CD4-positive, alpha-beta T cell treated with Interleukin-2 at 100 ng/mL for 4 hours (primary cell): ENCODE measurements at regions not wholly inside any gene's neighbourhood (a gene's known extent, or its start where the extent isn't known, plus 50 kb on each side); places are given as distances from the start of the nearest gene placed in this dataset.
"Not testable (repeated sequence)": the region's sequence is repeated elsewhere in the genome, so short reads cannot be mapped to it uniquely, and the experiment has no call there.

Experiments
- DNase-seq: peaks from one replicate; pipeline ENCODE4 v3.0.0-alpha.2; 2020; ENCODE audit warnings: low spot score

DNA sequence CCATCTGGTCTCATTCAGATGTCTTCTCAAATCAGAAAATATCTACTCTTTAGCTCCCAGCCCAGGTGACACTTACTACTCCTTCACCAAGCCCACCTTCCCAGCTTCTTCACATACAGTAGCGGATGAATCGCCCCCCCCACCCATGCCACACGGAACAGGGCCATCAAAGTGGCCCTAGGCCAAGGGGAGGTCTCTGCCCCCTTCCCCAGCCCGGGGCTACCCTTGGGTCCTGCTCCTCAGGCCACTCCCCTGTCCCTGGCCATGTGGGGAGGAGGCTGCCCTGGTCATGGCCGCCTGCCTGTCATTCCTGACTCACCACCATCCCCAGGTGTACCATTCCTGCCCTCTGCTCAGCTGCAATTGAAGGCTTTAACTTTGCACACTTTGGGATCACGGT is 142.8 kb downstream of the NECTIN1 start:
- DNase-seq, result no peak

GRCh38 chr11:119585043-119585781 is 143.8 kb downstream of the NECTIN1 start:
- no peak for DNase-seq

- no peak for DNase-seq
Measured at GRCh38 chr11:119584193-119585042, 144.6 kb downstream of the NECTIN1 start.

GRCh38 chr11:119583585-119583984 is 145.4 kb downstream of the NECTIN1 start:
- DNase-seq, result no peak

GRCh38 chr11:119581396-119581795 is 147.6 kb downstream of the NECTIN1 start:
- not testable (repeated sequence) for DNase-seq

DNA sequence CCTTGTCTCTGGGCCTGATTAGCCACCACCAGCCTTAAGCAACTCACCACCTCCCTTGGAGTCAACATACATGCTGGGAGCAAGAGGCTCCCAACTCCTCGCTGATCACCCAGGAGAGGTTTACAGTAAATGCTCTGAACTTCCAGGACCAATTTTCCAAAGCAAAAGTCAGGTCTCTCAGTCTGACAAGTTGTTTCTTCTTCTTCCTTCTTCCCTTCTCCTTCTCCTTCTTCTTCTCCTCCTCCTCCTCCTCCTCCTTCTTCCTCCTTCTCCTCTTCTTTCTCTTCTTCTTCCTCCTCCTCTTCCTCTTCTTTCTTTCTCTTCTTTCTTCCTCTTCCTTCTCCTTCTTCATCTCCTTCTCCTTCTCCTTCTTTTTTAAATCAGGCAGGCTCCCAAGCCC is 148.2 kb downstream of the NECTIN1 start:
- no peak for DNase-seq

DNA sequence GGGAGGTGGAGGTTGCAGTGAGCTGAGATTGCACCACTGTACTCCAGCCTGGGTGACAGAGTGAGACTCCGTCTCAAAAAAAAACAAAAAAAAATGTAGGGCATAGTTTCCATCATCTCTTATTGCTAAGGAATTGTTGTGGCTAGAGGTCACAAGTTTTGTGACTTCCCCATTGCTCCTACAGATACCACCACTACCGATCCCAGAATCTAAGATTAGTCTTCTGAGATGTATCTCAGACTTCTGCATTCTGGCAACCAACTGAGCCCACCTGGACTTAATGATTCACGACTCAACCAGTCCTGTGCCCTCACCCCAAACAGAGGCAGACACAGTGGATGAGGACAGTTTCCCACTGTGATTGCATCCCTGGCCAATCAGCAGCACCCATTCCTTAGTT is 148.9 kb downstream of the NECTIN1 start:
- DNase-seq, result no peak

- DNase-seq, result no peak
Measured at GRCh38 chr11:119578521-119579191, 150.3 kb downstream of the NECTIN1 start.

GRCh38 chr11:119573858-119574257 is 150.9 kb upstream of the THY1 start:
- DNase-seq, result no peak

- DNase-seq, result no peak
Measured at GRCh38 chr11:119572481-119573424, 149.8 kb upstream of the THY1 start.

DNA sequence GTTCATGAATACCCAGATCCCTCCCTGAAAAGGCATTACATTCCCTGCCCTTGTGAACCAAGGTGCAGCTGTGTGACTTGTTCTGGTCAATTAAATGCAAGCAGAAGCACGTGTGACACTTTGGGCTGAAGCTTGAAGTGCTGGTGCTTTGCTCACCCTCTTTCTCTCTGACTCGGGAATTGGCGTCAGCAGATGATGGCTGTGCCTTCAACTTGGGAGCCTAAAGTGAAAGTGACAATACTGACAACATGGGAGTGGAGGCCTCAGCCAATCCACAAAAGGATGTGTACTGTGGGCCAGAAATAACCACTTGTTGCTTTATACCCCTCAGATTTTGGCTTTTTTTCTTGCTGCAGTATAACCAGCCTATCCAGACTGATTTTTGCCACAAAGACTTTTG is 148.3 kb upstream of the THY1 start:
- no peak for DNase-seq

GRCh38 chr11:119567688-119568582 is 145.0 kb upstream of the THY1 start:
- DNase-seq, result no peak

DNA sequence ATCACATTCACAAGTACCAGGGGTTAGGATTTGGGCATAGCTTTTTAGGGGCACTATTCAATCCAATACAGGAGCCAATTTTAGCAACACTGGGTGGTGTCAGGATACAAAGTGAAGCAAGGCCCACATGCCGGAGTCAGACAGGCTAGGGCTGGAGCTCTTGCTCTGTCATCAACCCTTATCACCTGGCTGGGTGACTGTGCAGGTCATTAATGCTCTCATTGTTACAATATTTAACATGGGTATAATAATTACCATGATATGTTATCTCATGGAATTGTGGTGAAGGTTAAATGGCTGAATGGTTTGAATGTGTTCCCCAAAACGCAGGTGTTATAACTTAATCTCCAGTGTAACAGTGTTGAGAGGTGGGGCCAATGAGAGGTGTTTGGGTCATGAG is 143.3 kb upstream of the THY1 start:
- DNase-seq, result no peak

GRCh38 chr11:119565693-119566092 is 142.7 kb upstream of the THY1 start:
- not testable (repeated sequence) for DNase-seq

- no peak for DNase-seq
Measured at GRCh38 chr11:119560961-119561360, 138.0 kb upstream of the THY1 start.

DNA sequence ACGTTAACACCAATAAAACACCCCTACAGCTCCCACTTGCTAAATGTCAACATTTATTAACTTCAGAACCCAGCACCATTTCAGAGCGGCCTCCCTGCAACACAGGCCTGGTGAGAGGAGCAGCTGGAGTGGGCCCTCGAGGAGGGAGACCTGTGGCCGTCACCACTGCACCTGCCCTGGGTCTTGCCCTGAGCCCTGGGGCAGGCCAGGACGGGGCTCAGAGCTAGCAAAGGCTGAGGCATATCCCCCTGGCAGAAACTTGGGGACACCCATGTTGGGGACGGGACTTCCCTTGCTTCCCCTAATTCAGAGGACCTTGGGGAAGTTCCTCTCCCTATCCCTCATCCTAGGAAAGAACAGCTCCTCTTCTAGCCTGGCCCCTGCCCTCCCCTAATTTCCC is 137.3 kb upstream of the THY1 start:
- no peak for DNase-seq

DNA sequence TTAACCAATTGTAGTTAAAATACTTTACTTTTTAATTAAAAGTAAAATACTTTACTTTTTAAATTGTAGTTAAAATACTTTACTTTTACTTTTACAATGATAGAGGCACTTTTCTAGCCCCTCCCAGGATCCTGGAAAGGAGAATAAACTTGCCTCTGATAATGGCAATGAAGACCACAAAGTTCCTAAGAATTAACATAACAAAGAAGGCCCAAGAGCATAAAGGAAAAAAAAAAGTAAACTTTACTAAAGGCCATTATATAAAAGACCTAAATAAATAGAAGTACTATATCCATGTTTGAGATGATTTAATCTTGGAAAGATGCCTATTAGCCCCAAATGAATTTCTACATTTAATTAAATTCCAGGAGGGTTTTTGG is 129.1 kb upstream of the THY1 start:
- DNase-seq, result no peak

DNA sequence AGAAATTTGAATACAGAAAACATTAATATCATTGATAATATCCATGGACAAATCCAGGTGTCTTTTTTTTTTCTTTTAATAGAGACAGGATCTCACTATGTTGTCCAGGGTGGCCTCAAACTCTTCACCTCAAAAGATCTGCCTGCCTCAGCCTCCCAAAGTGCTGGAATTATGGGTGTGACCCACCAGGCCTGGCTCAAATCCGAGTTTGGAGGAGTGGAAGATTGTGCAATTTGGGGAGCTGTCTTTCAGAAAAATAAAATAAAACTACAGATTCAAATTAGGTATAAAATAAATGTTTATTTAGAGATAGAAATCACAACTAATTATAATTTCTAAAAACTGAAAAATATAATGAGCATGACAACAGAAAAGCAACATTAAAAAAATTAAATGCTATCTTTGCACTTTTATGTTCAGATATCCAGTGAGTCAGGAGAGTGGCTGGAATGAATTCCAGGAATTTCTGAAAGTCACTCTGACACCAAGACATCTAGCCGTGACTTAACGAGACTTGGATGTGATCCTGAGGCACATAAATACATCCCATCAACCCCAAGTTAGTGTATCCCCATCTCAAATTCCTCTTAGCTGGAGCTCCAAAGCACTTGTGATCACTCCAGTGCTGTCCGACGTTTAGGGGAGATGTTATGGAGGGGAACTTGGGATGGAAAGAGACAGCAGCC is 128.6 kb upstream of the THY1 start:
- DNase-seq, result no peak

DNA sequence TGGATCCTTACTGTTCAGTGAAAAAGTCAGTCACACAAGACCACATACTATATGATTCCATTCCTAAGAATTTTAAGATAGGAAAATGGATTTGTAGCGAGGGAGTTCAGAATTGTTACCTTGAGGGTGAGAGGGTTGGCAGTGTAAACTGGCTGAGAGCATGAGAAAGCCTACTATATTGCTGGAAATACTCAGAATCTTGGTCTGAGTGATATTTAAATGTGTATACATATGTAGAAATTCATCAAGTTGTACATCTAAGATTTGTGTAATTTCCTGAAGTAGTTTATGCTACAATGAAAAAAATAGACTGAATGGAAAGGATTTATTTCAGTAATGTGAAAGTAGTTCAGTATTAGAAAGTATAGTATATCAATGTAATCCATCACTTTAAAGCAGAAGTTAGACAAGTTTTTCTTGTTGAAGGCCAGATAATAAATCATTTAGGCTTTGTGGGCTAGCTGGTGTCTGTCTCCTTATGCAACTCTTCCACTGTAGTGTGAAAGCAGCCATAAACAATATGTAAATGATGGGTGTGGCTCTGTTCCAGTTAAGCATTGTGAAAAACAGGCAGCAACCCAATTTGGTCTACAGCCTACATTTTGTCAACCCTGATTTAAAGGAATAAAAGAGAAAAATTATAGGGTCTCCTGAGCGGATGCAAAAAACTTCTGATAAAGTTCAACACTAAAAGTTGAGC is 127.2 kb upstream of the THY1 start:
- no peak for DNase-seq

GRCh38 chr11:119547511-119547910 is 124.5 kb upstream of the THY1 start:
- no peak for DNase-seq
